GM12874 (cell line): ENCODE measurements at regions not wholly inside any gene's neighbourhood (a gene's known extent, or its start where the extent isn't known, plus 50 kb on each side); places are given as distances from the start of the nearest gene placed in this dataset.

Experiments used
- TF ChIP-seq, protein P1 (sequence below): IDR thresholded peaks from 2 replicates; pipeline ENCODE4 v1.5.1; 2011; ENCODE audit warnings: low read depth, mild to moderate bottlenecking, control low read depth, low read length, moderate library complexity; ENCODE audit not compliant: insufficient read depth

DNA sequence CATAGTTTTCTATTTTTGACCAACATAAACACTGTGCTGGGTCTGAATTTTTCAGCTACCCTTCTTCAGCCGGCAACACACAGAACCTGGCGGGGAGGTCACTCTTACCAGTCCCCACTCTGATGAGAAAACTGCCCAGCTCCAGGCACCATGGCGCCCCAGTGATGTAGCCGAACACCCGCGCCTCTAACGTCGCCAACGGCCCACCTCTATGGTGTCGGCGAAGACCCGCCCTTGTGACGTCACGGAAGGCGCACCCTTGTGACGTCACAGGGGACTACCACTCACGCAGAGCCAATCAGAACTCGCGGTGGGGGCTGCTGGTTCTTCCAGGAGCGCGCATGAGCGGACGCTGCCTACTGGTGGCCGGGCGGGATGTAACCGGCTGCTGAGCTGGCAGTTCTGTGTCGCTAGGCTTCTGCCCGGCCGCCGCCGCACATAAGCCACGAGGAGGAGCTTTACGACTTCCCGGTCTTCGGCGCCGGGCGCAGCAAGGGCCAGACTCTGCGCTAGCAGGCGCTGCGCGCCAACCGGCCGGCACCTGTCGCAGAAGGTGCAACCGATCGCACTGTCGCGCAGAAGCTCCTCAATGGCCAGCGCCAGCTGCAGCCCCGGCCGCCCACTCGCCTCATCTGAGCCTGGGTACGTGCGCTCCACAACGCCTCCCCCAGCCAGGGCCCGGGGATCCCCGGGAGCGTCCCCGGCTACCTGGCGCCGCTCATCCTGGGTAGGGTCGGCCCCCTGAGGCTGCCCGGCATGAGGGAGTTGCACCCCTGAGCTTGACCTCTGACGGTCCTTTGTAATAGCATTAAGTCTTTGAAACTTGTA, 92.2 kb upstream of the OR4F16 start:
- TF ChIP-seq, protein P1, sequence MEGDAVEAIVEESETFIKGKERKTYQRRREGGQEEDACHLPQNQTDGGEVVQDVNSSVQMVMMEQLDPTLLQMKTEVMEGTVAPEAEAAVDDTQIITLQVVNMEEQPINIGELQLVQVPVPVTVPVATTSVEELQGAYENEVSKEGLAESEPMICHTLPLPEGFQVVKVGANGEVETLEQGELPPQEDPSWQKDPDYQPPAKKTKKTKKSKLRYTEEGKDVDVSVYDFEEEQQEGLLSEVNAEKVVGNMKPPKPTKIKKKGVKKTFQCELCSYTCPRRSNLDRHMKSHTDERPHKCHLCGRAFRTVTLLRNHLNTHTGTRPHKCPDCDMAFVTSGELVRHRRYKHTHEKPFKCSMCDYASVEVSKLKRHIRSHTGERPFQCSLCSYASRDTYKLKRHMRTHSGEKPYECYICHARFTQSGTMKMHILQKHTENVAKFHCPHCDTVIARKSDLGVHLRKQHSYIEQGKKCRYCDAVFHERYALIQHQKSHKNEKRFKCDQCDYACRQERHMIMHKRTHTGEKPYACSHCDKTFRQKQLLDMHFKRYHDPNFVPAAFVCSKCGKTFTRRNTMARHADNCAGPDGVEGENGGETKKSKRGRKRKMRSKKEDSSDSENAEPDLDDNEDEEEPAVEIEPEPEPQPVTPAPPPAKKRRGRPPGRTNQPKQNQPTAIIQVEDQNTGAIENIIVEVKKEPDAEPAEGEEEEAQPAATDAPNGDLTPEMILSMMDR, result peak; percentile 24

DNA sequence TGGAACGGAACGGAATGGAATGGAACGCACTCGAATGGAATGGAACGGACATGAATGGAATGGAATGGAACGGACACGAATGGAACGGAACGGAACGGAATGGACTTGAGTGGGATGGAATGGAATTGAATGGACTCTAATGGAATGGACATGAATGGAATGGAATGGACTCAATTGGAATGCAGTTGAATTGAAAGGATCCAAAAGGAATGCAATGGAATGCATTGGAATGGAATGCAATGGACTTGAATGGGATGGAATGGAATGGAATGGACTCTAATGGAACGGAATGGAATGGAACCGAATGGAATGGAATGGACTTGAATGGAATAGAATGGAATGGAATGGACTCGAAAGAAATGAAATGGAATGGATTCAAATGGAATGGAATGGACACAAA, 102.4 kb upstream of the OR4F16 start:
- TF ChIP-seq, protein P1, result no peak

DNA sequence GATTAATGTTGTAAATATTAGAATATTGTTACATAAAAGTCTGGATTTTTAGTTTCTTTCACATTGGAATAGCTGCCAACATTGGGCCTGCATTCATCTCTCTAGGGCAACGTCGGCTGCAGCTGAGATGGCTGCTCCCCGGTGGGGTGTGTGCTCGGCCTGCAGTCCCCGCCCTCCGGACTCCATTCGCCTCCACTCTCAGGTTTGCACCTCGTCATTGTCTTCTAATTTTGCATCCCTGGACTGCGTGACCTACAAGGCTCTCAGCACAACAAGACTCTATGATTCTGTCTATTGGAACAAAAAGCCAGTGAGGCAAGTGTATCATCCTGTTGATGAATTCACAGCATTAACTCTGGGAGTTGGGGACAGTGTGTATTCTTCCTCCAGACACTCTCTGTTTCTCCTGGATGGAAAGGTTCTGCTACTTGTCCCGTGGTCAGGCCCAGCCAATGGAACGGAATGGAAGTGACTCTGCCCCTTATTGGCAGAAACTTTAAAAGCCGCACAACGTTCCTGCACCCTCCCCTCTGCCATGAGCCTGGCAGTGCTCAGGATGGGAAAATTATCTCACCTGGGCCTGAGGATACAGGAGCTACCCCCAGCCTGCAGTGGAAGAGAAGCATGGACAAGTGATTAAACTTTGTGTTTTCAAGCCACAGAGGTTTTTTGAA, 105.0 kb upstream of the SAMD11 start:
- TF ChIP-seq, protein P1, result no peak

DNA sequence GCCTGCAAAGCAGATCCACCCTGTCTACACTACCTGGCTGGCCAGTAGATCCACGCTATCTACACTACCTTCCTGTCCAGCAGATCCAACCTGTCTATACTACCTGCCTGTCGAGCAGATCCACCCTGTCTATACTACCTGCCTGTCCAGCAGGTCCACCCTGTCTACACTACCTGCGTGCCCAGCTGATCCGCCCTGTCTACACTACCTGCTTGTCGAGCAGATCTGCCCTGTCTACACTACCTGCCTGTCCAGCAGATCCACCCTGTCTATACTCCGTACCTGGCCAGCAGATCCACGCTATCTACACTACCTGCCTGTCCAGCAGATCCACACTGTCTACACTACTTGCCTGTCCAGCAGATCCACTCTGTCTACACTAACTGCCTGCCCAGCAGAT, 102.8 kb upstream of the SAMD11 start:
- TF ChIP-seq, protein P1, result no peak

DNA sequence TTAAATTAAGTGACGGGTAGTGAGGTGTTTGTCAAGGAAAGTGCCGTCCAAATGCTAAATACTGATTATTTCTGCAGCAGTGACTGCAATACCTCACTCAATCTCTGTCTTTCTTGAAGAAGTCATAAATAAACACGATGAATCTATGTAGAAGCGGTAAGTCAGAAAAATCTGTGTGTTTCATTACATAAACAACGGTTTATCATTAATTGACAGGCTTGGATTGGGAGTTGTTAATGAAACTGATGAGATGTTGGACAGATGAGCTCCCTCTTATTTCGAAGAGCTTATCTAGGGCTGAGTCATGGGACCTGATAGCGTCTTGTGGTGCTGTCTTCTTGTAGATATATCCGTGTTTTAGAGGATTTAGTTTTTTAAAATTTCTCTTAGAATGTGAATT, 92.2 kb upstream of the SAMD11 start:
- TF ChIP-seq, protein P1, result no peak

DNA sequence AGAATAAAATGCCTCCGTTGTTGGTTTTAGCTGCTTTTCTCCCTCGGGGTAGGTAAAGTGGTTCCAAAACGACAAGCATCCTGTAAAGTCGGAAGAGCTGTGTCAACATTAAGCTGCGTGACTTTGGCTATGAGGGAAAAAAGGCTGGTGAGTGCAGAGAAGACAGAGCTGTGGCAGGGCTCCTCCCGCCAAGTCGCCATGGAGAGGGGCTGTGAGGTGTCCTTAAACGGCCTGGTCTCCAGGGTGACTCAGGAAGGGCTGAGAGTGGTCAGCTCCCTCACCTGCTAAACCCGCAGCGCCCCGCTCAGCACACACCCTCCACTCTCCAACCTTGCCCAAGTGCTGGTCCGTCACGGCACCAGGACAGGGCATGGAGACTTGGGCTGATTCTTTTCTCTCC, 91.6 kb upstream of the SAMD11 start:
- TF ChIP-seq, protein P1, result no peak

DNA sequence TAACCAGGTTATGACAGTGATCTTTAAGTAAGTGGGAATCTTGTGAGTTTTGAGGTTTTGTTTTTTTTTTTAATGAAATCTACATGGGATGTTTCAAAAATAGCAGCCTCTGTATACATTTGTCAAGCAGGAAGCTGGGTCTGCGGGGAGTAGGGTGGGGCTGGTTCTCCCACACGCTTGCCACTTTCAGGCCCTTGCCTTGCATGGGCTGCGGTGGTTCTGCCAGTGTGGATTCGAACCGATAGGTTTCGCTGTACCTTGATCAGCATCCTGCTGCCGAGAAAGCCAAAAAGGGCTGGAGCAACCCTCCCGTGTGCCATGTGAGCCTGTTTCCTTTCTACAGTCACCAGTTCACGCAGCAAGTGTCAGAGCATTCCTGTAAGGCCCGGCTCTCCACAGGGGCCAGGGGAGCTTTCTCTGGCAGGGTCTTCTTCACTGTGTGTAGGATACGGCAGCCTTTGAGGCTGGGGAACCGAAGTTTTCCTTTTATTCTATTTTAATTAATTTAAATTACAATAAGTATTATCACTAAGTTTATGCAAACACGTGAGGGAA, 79.2 kb upstream of the SAMD11 start:
- TF ChIP-seq, protein P1, result no peak
